ENCODE measurements at regions not wholly inside any gene's neighbourhood (a gene's known extent, or its start where the extent isn't known, plus 50 kb on each side); places are given as distances from the start of the nearest gene placed in this dataset.
"Not testable (repeated sequence)": the region's sequence is repeated elsewhere in the genome, so short reads cannot be mapped to it uniquely, and the experiment has no call there.

DNA sequence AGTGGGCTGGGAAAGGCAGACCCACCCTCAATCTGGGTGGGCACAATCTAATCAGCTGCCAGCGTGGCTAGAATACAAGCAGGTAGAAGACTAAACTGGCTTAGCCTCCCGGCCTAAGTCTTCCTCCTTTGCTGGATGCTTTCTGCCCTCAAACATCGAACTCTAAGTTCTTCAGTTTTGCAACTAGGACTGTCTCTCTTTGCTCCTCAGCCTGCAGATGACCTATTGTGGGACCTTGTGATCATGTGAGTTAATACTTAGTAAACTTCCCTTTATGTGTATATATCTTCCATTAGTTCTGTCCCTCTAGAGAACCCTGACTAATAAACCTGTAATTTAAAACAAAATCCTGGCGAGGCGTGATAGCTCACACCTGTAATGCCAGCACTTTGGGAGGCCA is 51.8 kb upstream of the SLC39A8 start:
- not testable (repeated sequence) for DNase-seq (ENCODE audit: low spot score)

GRCh38 chr4:102399021-102399420 is 53.7 kb upstream of the SLC39A8 start:
- no peak for DNase-seq (ENCODE audit: low spot score)

- DNase-seq (ENCODE audit: low spot score): no peak
Measured at GRCh38 chr4:102400898-102401297, 55.6 kb upstream of the SLC39A8 start.

GRCh38 chr4:102402223-102402622 is 56.9 kb upstream of the SLC39A8 start:
- DNase-seq (ENCODE audit: low spot score): no peak

DNA sequence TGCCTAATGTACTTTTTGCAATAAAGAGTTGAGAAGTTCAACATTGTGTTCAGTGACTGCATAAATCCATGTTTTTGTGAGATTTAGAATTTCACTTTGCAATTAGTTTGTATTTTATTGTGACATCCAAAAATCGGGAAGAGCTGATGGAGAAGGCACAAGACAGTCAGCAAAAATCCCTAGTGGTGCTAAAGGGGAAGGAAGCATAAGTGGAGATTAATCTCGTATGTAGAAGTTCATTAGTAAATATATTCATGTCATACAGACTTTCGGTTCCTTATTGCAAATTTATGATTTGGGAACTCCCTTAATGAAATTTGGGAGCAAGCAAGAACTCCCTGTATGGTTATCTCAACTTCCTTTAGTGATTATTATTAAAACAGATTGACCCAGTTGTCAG is 57.8 kb upstream of the SLC39A8 start:
- no peak for DNase-seq (ENCODE audit: low spot score)

- DNase-seq (ENCODE audit: low spot score): no peak
Measured at GRCh38 chr4:102404431-102404969, 59.2 kb upstream of the SLC39A8 start.

GRCh38 chr4:102405821-102406401 is 60.6 kb upstream of the SLC39A8 start:
- DNase-seq (ENCODE audit: low spot score): no peak

- not testable (repeated sequence) for DNase-seq (ENCODE audit: low spot score)
Measured at GRCh38 chr4:102410884-102411283, 65.6 kb upstream of the SLC39A8 start.

DNA sequence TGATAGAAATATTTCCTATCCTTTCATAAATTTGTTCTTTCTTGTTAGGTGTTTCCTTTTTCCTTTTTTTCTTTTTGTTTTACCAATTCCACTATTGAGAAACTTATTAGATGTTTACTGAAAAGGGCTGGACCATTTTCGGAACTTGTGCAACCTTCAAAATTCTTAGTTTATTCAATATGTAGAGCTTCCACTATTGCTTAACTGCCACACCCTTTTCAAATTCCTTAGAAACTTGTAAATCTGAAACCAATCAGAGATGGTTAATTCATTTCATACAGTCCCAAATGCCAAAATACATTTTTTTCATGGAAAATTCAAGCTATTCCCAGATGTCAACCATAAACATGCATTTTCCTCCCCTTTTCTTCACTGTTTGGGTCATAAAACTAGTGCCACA is 66.1 kb upstream of the SLC39A8 start:
- no peak for DNase-seq (ENCODE audit: low spot score)

- no peak for DNase-seq (ENCODE audit: low spot score)
Measured at GRCh38 chr4:102416765-102417164, 71.5 kb upstream of the SLC39A8 start.

DNA sequence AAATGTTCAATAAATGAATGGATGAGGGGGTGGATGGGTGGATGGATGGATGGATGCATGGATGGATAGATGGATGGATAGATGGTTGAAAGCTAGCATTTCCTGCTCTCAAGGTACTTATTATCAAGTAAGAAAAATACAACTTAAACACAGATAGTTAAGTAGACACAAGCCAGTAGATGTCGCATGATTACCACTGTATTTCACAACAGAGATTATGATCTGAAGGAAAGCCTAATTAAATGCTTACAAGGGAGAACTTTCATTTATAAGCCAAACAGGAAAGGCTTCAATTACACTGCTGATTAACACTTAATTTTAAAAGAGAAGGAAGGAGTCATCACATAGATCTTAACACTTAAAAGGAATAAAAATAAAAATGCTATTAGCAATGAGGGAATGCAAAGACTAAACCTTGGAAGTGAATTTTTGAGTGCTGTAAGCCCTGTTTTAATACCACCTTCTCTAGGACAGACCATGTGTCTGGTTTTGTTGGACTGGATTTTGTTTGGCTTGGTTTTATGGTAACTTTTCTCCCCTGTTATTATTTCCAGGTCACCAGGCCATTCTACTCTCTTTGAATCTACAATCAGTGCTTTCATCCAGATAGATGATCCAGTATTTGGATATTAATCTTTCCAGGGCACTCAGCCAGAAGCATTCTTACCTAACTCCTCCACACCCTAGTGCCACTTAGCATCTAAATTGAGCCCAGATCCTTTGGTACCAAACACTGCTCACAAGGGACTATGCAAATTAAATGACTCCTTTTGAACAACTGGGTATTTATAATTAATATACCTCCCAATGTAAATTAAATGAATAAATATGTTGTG is 75.5 kb upstream of the SLC39A8 start:
- no peak for DNase-seq (ENCODE audit: low spot score)

DNA sequence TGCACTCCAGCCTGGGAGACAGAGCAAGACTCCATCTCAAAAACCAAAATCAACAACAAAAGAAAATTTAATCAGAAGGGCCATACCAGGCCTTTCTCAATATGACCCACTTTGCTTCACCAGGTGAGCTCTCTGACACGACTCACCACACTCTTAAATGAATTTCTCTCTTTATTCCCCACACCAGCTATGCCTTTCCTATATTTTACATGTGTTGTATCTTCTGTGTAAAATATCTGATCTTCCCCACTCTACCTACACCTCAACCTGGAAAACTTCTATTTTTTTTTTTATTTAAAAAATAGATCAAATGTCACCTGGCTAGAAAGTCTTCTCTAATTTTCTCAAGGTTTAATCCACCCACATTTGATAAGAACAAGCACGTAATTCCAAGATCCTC is 77.6 kb upstream of the SLC39A8 start:
- no peak for DNase-seq (ENCODE audit: low spot score)

DNA sequence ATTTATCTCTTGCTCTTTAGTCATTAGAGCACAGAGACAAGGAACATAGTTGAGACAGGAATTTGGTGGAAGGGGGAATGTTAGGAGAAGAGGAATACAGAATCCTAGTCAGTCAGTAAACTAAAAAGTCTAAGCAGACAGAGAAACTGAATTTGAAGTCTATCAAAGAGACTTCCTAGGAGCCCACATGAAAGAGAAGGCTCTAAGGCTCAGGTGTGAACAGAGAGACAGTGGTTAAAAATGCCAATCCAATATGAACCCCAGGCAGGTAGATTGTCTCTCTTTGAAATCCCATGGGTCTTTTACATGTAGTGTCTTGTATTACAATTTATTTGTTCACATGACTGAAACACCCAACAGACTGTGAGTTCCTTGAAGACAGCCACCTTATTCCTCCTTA is 77.8 kb upstream of the NFKB1 start:
- DNase-seq (ENCODE audit: low spot score): no peak

DNA sequence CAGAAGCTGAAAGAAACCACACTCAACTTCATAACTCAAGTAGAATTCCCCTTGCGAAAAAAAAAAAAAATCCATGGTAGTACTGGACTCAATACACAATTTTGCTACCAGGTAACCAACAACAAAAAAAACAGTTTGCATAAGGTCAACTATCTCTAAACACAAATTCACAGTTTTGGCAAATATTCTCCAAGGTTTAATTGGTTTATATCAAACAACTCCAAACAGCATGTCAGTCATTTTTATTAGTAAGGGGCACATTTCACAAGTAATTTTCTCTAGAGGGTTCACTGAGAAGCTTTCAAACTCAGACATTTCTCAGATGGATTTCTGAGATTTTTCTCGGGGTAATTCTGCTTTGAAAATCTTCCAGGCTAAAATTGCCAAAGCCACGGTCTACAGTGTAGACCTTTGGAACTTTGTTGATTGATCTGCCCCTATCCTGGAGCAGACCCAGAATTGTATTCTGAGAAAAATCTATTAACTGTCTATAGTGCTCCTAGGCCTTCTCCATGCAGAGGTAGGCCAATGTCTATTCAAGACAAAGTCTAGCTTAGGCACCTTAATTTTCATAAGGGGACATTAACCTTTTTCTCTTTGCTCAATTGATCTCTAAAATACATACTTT is 73.7 kb upstream of the NFKB1 start:
- no peak for DNase-seq (ENCODE audit: low spot score)

DNA sequence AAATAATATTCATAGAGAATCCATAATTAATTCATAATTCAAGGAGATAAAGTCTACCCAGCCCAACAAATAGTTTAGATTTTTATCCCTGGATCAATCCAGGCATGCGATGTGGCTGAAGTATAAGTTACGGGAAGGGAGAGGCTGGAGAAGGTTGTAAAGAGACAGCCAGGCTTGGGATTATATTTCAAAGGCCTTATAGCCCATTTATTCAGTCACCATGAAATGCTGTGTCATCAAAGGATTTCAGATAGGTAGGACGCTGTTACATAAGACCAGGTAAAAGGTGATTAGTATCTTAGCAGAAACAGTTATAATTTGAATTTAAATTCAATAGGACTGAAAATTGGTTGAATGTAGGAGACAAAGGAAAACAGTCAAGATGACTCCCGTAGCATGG is 73.0 kb upstream of the NFKB1 start:
- no peak for DNase-seq (ENCODE audit: low spot score)

DNA sequence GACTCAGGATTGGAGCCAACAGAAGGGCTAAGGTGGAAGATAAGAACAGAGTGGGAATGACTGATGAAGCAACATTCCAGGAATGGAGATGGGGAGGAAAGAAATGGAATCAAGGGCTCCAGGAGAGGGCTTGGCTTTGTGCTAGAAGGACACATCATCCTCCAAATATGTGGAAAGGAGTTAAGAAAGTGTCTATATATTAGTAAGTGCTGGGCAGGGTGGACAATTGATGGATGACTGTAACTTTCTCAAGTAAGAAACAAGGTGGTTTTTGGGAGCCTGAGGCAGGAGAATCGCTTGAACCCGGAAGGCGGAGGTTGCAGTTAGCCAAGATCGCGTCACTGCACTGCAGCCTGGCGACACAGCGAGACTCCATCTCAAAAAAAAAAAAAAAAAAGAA is 71.6 kb upstream of the NFKB1 start:
- no peak for DNase-seq (ENCODE audit: low spot score)

GRCh38 chr4:102430461-102430910 is 70.7 kb upstream of the NFKB1 start:
- DNase-seq (ENCODE audit: low spot score): no peak

GRCh38 chr4:102431608-102431961 is 69.6 kb upstream of the NFKB1 start:
- DNase-seq (ENCODE audit: low spot score): no peak

GRCh38 chr4:102437111-102437510 is 64.0 kb upstream of the NFKB1 start:
- DNase-seq (ENCODE audit: low spot score): no peak

- no peak for DNase-seq (ENCODE audit: low spot score)
Measured at GRCh38 chr4:102438396-102439235, 62.5 kb upstream of the NFKB1 start.

GRCh38 chr4:102439236-102439614 is 61.9 kb upstream of the NFKB1 start:
- DNase-seq (ENCODE audit: low spot score): peak; percentile 44

DNA sequence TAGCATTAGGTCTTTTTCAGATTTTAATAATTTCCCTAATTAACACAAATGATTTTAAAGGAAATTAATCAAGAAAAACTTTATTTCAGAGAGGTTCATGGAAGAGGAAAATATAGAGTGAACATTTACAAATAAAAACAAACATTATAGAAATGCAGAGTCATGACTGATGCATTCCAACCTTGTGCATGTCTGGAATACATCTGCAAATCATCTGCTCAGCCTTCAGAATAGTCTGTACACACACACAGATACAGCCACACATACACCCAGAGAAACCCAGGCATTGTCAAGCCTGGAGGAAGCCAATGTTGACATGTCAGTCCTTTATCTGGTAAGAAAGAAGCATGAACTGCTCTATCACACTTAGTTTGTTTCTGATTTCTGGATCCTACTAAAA is 61.3 kb upstream of the NFKB1 start:
- no peak for DNase-seq (ENCODE audit: low spot score)

All from mucosa of gallbladder (tissue), 1 donor.